H9 (cell line): ENCODE measurements at regions not wholly inside any gene's neighbourhood (a gene's known extent, or its start where the extent isn't known, plus 50 kb on each side); places are given as distances from the start of the nearest gene placed in this dataset.

Experiments
- DNase-seq: peaks from one replicate; pipeline ENCODE4 v3.0.0-alpha.2; 2017
- H2AFZ ChIP-seq: one replicate; pipeline ENCODE4 v1.6.1; 2013; ENCODE audit warnings: mild to moderate bottlenecking, low read length, control low read depth, moderate library complexity
- H2AK5ac ChIP-seq: 2 replicates; pipeline ENCODE4 v1.6.1; 2013; ENCODE audit warnings: low read length, control low read depth, mixed read lengths; ENCODE audit not compliant: insufficient read length
- H2BK120ac ChIP-seq: one replicate; pipeline ENCODE4 v1.6.1; 2013; ENCODE audit warnings: low read depth, mild to moderate bottlenecking, low read length, control low read depth, inconsistent platforms; ENCODE audit not compliant: poor library complexity, severe bottlenecking
- H2BK12ac ChIP-seq: 2 replicates; pipeline ENCODE4 v1.6.1; 2013; ENCODE audit warnings: low read length, control low read depth, mixed read lengths, low read depth; ENCODE audit not compliant: insufficient read length
- H2BK15ac ChIP-seq: 2 replicates; pipeline ENCODE4 v1.6.1; 2013; ENCODE audit warnings: low read depth, low read length, control low read depth
- H2BK20ac ChIP-seq: one replicate; pipeline ENCODE4 v1.6.1; 2013; ENCODE audit warnings: low read depth, mild to moderate bottlenecking, low read length, control low read depth, inconsistent platforms; ENCODE audit not compliant: poor library complexity, severe bottlenecking
- H2BK5ac ChIP-seq: 2 replicates; pipeline ENCODE4 v1.6.1; 2013; ENCODE audit warnings: low read length, control low read depth, mixed read lengths; ENCODE audit not compliant: insufficient read length
- H3K14ac ChIP-seq: 2 replicates; pipeline ENCODE4 v1.6.1; 2013; ENCODE audit warnings: low read length, control low read depth; ENCODE audit not compliant: insufficient read depth
- H3K18ac ChIP-seq: 2 replicates; pipeline ENCODE4 v1.6.1; 2013; ENCODE audit warnings: low read depth, mild to moderate bottlenecking, mixed read lengths, low read length, control low read depth; ENCODE audit not compliant: insufficient read length
- H3K23ac ChIP-seq: 2 replicates; pipeline ENCODE4 v1.6.1; 2013; ENCODE audit warnings: low read length, control low read depth, mixed read lengths, low read depth; ENCODE audit not compliant: insufficient read length
- H3K23me2 ChIP-seq: 2 replicates; pipeline ENCODE4 v1.6.1; 2013; ENCODE audit warnings: low read depth, mild to moderate bottlenecking, mixed read lengths, low read length, control low read depth; ENCODE audit not compliant: insufficient read length, poor library complexity, severe bottlenecking
- H3K27ac ChIP-seq: 2 replicates; pipeline ENCODE4 v1.5.1; 2013; ENCODE audit warnings: low read length, control low read depth, mixed read lengths, low read depth; ENCODE audit not compliant: insufficient read length
- H3K27me3 ChIP-seq: 2 replicates; pipeline ENCODE4 v1.6.1; 2013; ENCODE audit warnings: low read length, control low read depth, inconsistent platforms; ENCODE audit not compliant: insufficient read depth
- H3K4ac ChIP-seq: 2 replicates; pipeline ENCODE4 v1.6.1; 2013; ENCODE audit warnings: low read depth, mild to moderate bottlenecking, control low read depth, inconsistent platforms, low read length, moderate library complexity
- H3K4me1 ChIP-seq: 2 replicates; pipeline ENCODE4 v1.6.1; 2013; ENCODE audit warnings: low read length, control low read depth, inconsistent platforms; ENCODE audit not compliant: insufficient read depth
- H3K4me2 ChIP-seq: 2 replicates; pipeline ENCODE4 v1.6.1; 2013; ENCODE audit warnings: low read length, control low read depth, mixed read lengths; ENCODE audit not compliant: insufficient read length, insufficient read depth
- H3K56ac ChIP-seq: 2 replicates; pipeline ENCODE4 v1.6.1; 2013; ENCODE audit warnings: low read depth, mild to moderate bottlenecking, mixed read lengths, low read length, control low read depth; ENCODE audit not compliant: insufficient read length
- H3K79me1 ChIP-seq: 2 replicates; pipeline ENCODE4 v1.6.1; 2013; ENCODE audit warnings: low read depth, mild to moderate bottlenecking, moderate library complexity, low read length, control low read depth, inconsistent platforms; ENCODE audit not compliant: insufficient read depth, poor library complexity, severe bottlenecking
- H3K79me2 ChIP-seq: 2 replicates; pipeline ENCODE4 v1.6.1; 2013; ENCODE audit warnings: low read length, control low read depth, inconsistent platforms; ENCODE audit not compliant: insufficient read depth
- H3K9ac ChIP-seq: 2 replicates; pipeline ENCODE4 v1.6.1; 2013; ENCODE audit warnings: low read length, control low read depth, mixed read lengths; ENCODE audit not compliant: insufficient read length; ENCODE audit errors: extremely low read depth
- H3K9me3 ChIP-seq: one replicate; pipeline ENCODE4 v1.6.1; 2013; ENCODE audit warnings: low read depth, low read length, inconsistent platforms; ENCODE audit not compliant: control insufficient read depth
- H3T11ph ChIP-seq: one replicate; pipeline ENCODE4 v1.6.1; 2013; ENCODE audit warnings: mild to moderate bottlenecking, low read length, control low read depth, inconsistent platforms
- H4K20me1 ChIP-seq: one replicate; pipeline ENCODE4 v1.6.1; 2013; ENCODE audit not compliant: control insufficient read depth, insufficient read length, insufficient read depth
- H4K5ac ChIP-seq: 2 replicates; pipeline ENCODE4 v1.6.1; 2013; ENCODE audit warnings: low read depth, mild to moderate bottlenecking, mixed read lengths, low read length, control low read depth; ENCODE audit not compliant: insufficient read length
- H4K8ac ChIP-seq: replicated peaks from 2 replicates; pipeline ENCODE4 v1.6.1; 2013; ENCODE audit warnings: low read length, control low read depth, mixed read lengths, low read depth; ENCODE audit not compliant: insufficient read length
- H4K91ac ChIP-seq: 2 replicates; pipeline ENCODE4 v1.6.1; 2013; ENCODE audit warnings: low read depth, mild to moderate bottlenecking, moderate library complexity, mixed read lengths, low read length, control low read depth; ENCODE audit not compliant: insufficient read length
- H3K27ac Mint-ChIP-seq, 3 experiments: 2 replicates in 2 of 3; 3 replicates in 1 of 3; pipeline ENCODE4 v1.8.0; 2020 to 2021; ENCODE audit warnings: mixed read lengths in 3 of 3, mild to moderate bottlenecking in 1 of 3, moderate library complexity in 1 of 3
- H3K27me3 Mint-ChIP-seq: 2 replicates; pipeline ENCODE4 v1.8.0; 2021; ENCODE audit warnings: low read depth, mild to moderate bottlenecking, moderate library complexity, mixed read lengths
- H3K36me3 Mint-ChIP-seq, 3 experiments: 2 replicates in 2 of 3; 3 replicates in 1 of 3; pipeline ENCODE4 v1.8.0; 2020 to 2021; ENCODE audit warnings: low read depth in 3 of 3, mixed read lengths in 3 of 3; ENCODE audit not compliant: insufficient read depth in 1 of 3
- H3K4me1 Mint-ChIP-seq, 2 experiments: 2 replicates each; pipeline ENCODE4 v1.8.0; 2020; ENCODE audit warnings: mixed read lengths in 2 of 2
- H3K4me3 Mint-ChIP-seq, 2 experiments: 2 replicates in 1 of 2; 3 replicates in 1 of 2; pipeline ENCODE4 v1.8.0; 2020 to 2021; ENCODE audit warnings: mild to moderate bottlenecking in 2 of 2, mixed read lengths in 2 of 2, moderate library complexity in 1 of 2
- H3K9me3 Mint-ChIP-seq, 2 experiments: 2 replicates in 1 of 2; 3 replicates in 1 of 2; pipeline ENCODE4 v1.8.0; 2020; ENCODE audit warnings: mild to moderate bottlenecking in 2 of 2, mixed read lengths in 2 of 2, moderate library complexity in 1 of 2
- CTCF ChIP-seq: fragments of 200-600 bp; sonication (generic); conservative IDR thresholded peaks from 3 replicates; pipeline ENCODE4 v1.8.0; 2021; ENCODE audit warnings: antibody characterized with exemption, mild to moderate bottlenecking
- WGBS: extraction: QIAGEN DNeasy Blood & Tissue Kit; methylation state at CpG from one replicate; pipeline ENCODE4 v1.1.7; 2013; ENCODE audit warnings: missing lambda C conversion rate, low lambda C conversion rate, mixed read lengths; ENCODE audit not compliant: insufficient read length; ENCODE audit errors: extremely low coverage; 5-methylcytosine and 5-hydroxymethylcytosine counted together

GRCh38 chr3:82743196-82743595 is 981.8 kb upstream of the GBE1 start:
- no peak overlapping the region for H4K91ac ChIP-seq
- H3K56ac ChIP-seq: no peak overlapping the region
- Mint-ChIP-seq H3K27me3 (no peaks in the 10 kb centered on the region), H3K4me1 (peaks cover 8% of the 10 kb centered on the region in 2 experiments), H3K36me3 (no peaks in the 10 kb centered on the region), H3K9me3 (no peaks in the 10 kb centered on the region), H3K4me3 (no peak overlapping the region), H3K27ac (no peak overlapping the region; a peak in 1 of 7 replicates)
- no peak overlapping the region for H3K23ac ChIP-seq
- no peaks in the 10 kb centered on the region for H4K20me1 ChIP-seq
- H3K9me3 ChIP-seq: no peaks in the 10 kb centered on the region
- H2BK5ac ChIP-seq: no peak overlapping the region
- H2AFZ ChIP-seq: no peak overlapping the region
- H4K5ac ChIP-seq: no peak overlapping the region
- H2BK20ac ChIP-seq: no peak overlapping the region
- H3K4me1 ChIP-seq: no peaks in the 10 kb centered on the region
- H4K8ac ChIP-seq: no peak overlapping the region
- no peak overlapping the region for H3K18ac ChIP-seq
- no peak for TF ChIP-seq CTCF
- no peak overlapping the region for H3K4ac ChIP-seq
- H3K9ac ChIP-seq: no peak overlapping the region
- no peak overlapping the region for H3K14ac ChIP-seq
- no peak overlapping the region for H2BK12ac ChIP-seq
- no peak overlapping the region for H3T11ph ChIP-seq
- no CpG with 5 or more reads among the region's 5 CpGs for WGBS
- no peak overlapping the region for H2BK120ac ChIP-seq
- no peaks in the 10 kb centered on the region for H3K79me1 ChIP-seq
- no peak overlapping the region for H3K27ac ChIP-seq
- no peak overlapping the region for H2AK5ac ChIP-seq
- no peaks in the 10 kb centered on the region for H3K27me3 ChIP-seq
- no peak for DNase-seq
- H2BK15ac ChIP-seq: no peak overlapping the region
- H3K23me2 ChIP-seq: no peaks in the 10 kb centered on the region
- H3K79me2 ChIP-seq: no peaks in the 10 kb centered on the region
- H3K4me2 ChIP-seq: no peak overlapping the region
